GM18511 (cell line): ENCODE measurements at regions not wholly inside any gene's neighbourhood (a gene's known extent, or its start where the extent isn't known, plus 50 kb on each side); places are given as distances from the start of the nearest gene placed in this dataset.
"Not testable (repeated sequence)": the region's sequence is repeated elsewhere in the genome, so short reads cannot be mapped to it uniquely, and the experiment has no call there.

Source experiments
- ATAC-seq: cut with Tn5 transposase; IDR thresholded peaks from one replicate; pipeline ENCODE4 v1.9.1; 2021; ENCODE audit warnings: mild to moderate bottlenecking, moderate library complexity; ENCODE audit not compliant: unreplicated experiment

GRCh38 chr5:21071986-21072385, 1084.0 kb upstream of the CDH18 start:
- ATAC-seq: no peak

GRCh38 chr5:21071421-21071820, 1083.4 kb upstream of the CDH18 start:
- ATAC-seq: no peak

- ATAC-seq: no peak
Observed at GRCh38 chr5:21070858-21071257, 1082.9 kb upstream of the CDH18 start.

GRCh38 chr5:21067724-21068123, 1079.7 kb upstream of the CDH18 start:
- ATAC-seq: peak; percentile 52

- no peak for ATAC-seq
Observed at GRCh38 chr5:21063146-21063545, 1075.1 kb upstream of the CDH18 start.

- ATAC-seq: peak; percentile 98
Observed at GRCh38 chr5:21058289-21058688, 1070.3 kb upstream of the CDH18 start.

GRCh38 chr5:21051945-21052344, 1063.9 kb upstream of the CDH18 start:
- no peak for ATAC-seq

GRCh38 chr5:21049901-21050300, 1061.9 kb upstream of the CDH18 start:
- ATAC-seq: no peak

GRCh38 chr5:21030981-21031380, 1043.0 kb upstream of the CDH18 start:
- no peak for ATAC-seq

- ATAC-seq: no peak
Observed at GRCh38 chr5:21024966-21025365, 1037.0 kb upstream of the CDH18 start.

GRCh38 chr5:21013237-21013636, 1025.2 kb upstream of the CDH18 start:
- ATAC-seq: no peak

GRCh38 chr5:21007781-21008180, 1019.8 kb upstream of the CDH18 start:
- ATAC-seq: no peak

GRCh38 chr5:20988933-20989332, 1000.9 kb upstream of the CDH18 start:
- not testable (repeated sequence) for ATAC-seq

GRCh38 chr5:20985754-20986153, 997.8 kb upstream of the CDH18 start:
- no peak for ATAC-seq

- no peak for ATAC-seq
Observed at GRCh38 chr5:20974426-20974825, 986.4 kb upstream of the CDH18 start.

GRCh38 chr5:20972419-20972925, 984.5 kb upstream of the CDH18 start:
- peak; percentile 94 for ATAC-seq

GRCh38 chr5:20959347-20959746, 971.3 kb upstream of the CDH18 start:
- ATAC-seq: no peak

GRCh38 chr5:20958641-20959040, 970.6 kb upstream of the CDH18 start:
- no peak for ATAC-seq

- ATAC-seq: no peak
Observed at GRCh38 chr5:20956134-20956533, 968.1 kb upstream of the CDH18 start.

GRCh38 chr5:20949636-20950035, 961.6 kb upstream of the CDH18 start:
- no peak for ATAC-seq

- ATAC-seq: not testable (repeated sequence)
Observed at GRCh38 chr5:20943183-20943971, 955.4 kb upstream of the CDH18 start.

GRCh38 chr5:20942603-20943002, 954.6 kb upstream of the CDH18 start:
- not testable (repeated sequence) for ATAC-seq

GRCh38 chr5:20940786-20941185, 952.8 kb upstream of the CDH18 start:
- ATAC-seq: not testable (repeated sequence)
